ENCODE measurements at regions not wholly inside any gene's neighbourhood (a gene's known extent, or its start where the extent isn't known, plus 50 kb on each side); places are given as distances from the start of the nearest gene placed in this dataset.

- no peak for TF ChIP-seq POLR2AphosphoS5 (IDR thresholded peaks at IDR 0.05)
- TF ChIP-seq CTCF (IDR thresholded peaks at IDR 0.05) = no peak
- TF ChIP-seq POLR2A (IDR thresholded peaks at IDR 0.05) = no peak
Measured at GRCh38 chr4:14293582-14293981, 666.1 kb upstream of the BOD1L1 start.
